Erythroblast (primary cell): ENCODE measurements at regions not wholly inside any gene's neighbourhood (a gene's known extent, or its start where the extent isn't known, plus 50 kb on each side); places are given as distances from the start of the nearest gene placed in this dataset.

Experiments used
- GATA1 ChIP-seq: IDR thresholded peaks from 2 replicates; pipeline ENCODE4 v1.6.1; 2011; ENCODE audit warnings: low read depth, mild to moderate bottlenecking, control low read depth, low read length, moderate library complexity
- POLR2A ChIP-seq: IDR thresholded peaks from 2 replicates; pipeline ENCODE4 v1.6.1; 2011; ENCODE audit warnings: mild to moderate bottlenecking, low read length

DNA sequence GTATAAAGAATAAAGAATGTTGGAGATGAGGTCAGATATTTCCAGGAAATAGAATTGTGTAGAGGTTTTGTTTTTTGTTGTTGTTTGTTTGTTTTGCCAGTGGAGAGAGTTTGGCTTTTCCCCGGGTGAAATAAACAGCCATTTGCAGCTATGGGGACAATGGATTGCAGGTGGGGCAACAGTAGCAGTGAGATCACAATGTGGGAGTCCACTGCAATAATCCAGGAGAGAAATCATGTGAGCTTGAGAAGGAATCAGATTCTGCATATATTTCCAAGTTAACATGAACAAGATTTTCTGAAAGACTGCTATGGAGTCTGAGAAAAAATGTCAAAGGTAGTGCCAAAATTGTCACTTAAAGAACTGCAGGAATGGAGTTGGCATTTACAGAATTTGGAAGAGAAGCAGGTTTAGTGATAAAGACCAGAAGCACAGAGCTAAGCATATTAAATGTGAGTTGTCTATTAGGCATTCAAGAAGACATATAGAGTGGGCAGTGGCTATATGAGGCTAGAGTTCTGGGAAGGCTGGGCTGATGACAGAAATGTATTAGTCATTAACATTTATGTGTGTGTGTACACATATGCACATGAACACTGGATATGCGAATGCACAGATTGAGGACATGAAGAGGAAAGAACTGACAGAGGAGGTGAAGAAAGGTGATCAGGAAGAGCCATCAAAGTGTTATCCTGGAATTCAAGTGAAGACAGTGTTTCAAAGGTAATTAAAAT is 729.6 kb upstream of the PTBP2 start:
- no peak for TF ChIP-seq POLR2A
- TF ChIP-seq GATA1, result no peak
